Fibroblast of mammary gland (primary cell): ENCODE measurements at regions not wholly inside any gene's neighbourhood (a gene's known extent, or its start where the extent isn't known, plus 50 kb on each side); places are given as distances from the start of the nearest gene placed in this dataset.

Experiments
- DNase-seq: peaks from one replicate; pipeline ENCODE4 v3.0.0-alpha.2; 2010; ENCODE audit warnings: low read depth
- H3K4me3 ChIP-seq: 2 replicates; pipeline ENCODE4 v1.5.1; 2011; ENCODE audit warnings: low read depth, mild to moderate bottlenecking, low read length, moderate library complexity; ENCODE audit not compliant: control insufficient read depth
- CTCF ChIP-seq: conservative IDR thresholded peaks from 2 replicates; pipeline ENCODE4 v1.5.1; 2011; ENCODE audit warnings: low read depth, low read length, inconsistent platforms; ENCODE audit not compliant: control insufficient read depth, insufficient read depth

GRCh38 chr19:37303591-37304171 lies 67.2 kb upstream of the ZNF527 start:
- DNase-seq, result no peak
- H3K4me3 ChIP-seq, result peak overlapping the region; percentile 23
- TF ChIP-seq CTCF, result no peak

GRCh38 chr19:37304190-37304883 lies 66.6 kb upstream of the ZNF527 start:
- H3K4me3 ChIP-seq, result peak overlapping the region; percentile 23
- DNase-seq, result no peak
- TF ChIP-seq CTCF, result no peak

GRCh38 chr19:37304884-37305255 lies 66.0 kb upstream of the ZNF527 start:
- no peak overlapping the region for H3K4me3 ChIP-seq
- no peak for TF ChIP-seq CTCF
- DNase-seq, result no peak

- no peak for TF ChIP-seq CTCF
- no peak for DNase-seq
- no peak overlapping the region for H3K4me3 ChIP-seq
Observed at GRCh38 chr19:37306383-37306963, 64.4 kb upstream of the ZNF527 start.

GRCh38 chr19:37309834-37310575 lies 60.9 kb upstream of the ZNF527 start:
- H3K4me3 ChIP-seq, result no peak overlapping the region
- no peak for DNase-seq
- no peak for TF ChIP-seq CTCF

GRCh38 chr19:37312531-37313334 lies 58.2 kb upstream of the ZNF527 start:
- H3K4me3 ChIP-seq, result peak overlapping the region; percentile 17
- peak; percentile 26 for DNase-seq

- no peak overlapping the region for H3K4me3 ChIP-seq
- TF ChIP-seq CTCF, result no peak
- DNase-seq, result no peak
Observed at GRCh38 chr19:37313335-37313627, 57.6 kb upstream of the ZNF527 start.
